Activated CD8-positive, alpha-beta memory T cell treated with anti-CD3 and anti-CD28 coated beads, Interleukin-2, amount 50 U/mL, for 24 hours (primary cell): ENCODE measurements at regions not wholly inside any gene's neighbourhood (a gene's known extent, or its start where the extent isn't known, plus 50 kb on each side); places are given as distances from the start of the nearest gene placed in this dataset.

ENCODE experiments used
- DNase-seq: peaks from one replicate; pipeline ENCODE4 v3.0.0-alpha.2; 2020; ENCODE audit errors: extremely low read depth

GRCh38 chr6:98136333-98136732 is 698.0 kb upstream of the POU3F2 start:
- DNase-seq = no peak

GRCh38 chr6:98137391-98137790 is 697.0 kb upstream of the POU3F2 start:
- no peak for DNase-seq

- no peak for DNase-seq
These were observed 691.5 kb upstream of the POU3F2 start for GRCh38 chr6:98142839-98143238.

- no peak for DNase-seq
These were observed 687.7 kb upstream of the POU3F2 start for GRCh38 chr6:98146656-98147055.

- DNase-seq = no peak
These were observed 677.8 kb upstream of the POU3F2 start for GRCh38 chr6:98156580-98156979.

- no peak for DNase-seq
These were observed 654.8 kb upstream of the POU3F2 start for GRCh38 chr6:98179606-98180005.

- no peak for DNase-seq
These were observed 634.3 kb upstream of the POU3F2 start for GRCh38 chr6:98200084-98200483.

GRCh38 chr6:98203170-98203806 is 631.1 kb upstream of the POU3F2 start:
- no peak for DNase-seq

- DNase-seq = no peak
These were observed 621.9 kb upstream of the POU3F2 start for GRCh38 chr6:98212468-98212867.

- DNase-seq = no peak
These were observed 618.8 kb upstream of the POU3F2 start for GRCh38 chr6:98215531-98215930.

- no peak for DNase-seq
These were observed 604.1 kb upstream of the POU3F2 start for GRCh38 chr6:98230250-98230649.

- no peak for DNase-seq
These were observed 595.3 kb upstream of the POU3F2 start for GRCh38 chr6:98239057-98239456.

GRCh38 chr6:98241630-98242029 is 592.7 kb upstream of the POU3F2 start:
- no peak for DNase-seq

GRCh38 chr6:98254624-98255023 is 579.8 kb upstream of the POU3F2 start:
- DNase-seq = no peak

- DNase-seq = no peak
These were observed 574.0 kb upstream of the POU3F2 start for GRCh38 chr6:98260382-98260781.

GRCh38 chr6:98272060-98272459 is 562.3 kb upstream of the POU3F2 start:
- DNase-seq = no peak

- DNase-seq = no peak
These were observed 559.7 kb upstream of the POU3F2 start for GRCh38 chr6:98274691-98275090.

- no peak for DNase-seq
These were observed 553.9 kb upstream of the POU3F2 start for GRCh38 chr6:98280492-98280891.

- DNase-seq = no peak
These were observed 547.8 kb upstream of the POU3F2 start for GRCh38 chr6:98286620-98287019.

- no peak for DNase-seq
These were observed 546.5 kb upstream of the POU3F2 start for GRCh38 chr6:98287876-98288275.

GRCh38 chr6:98292810-98293209 is 541.6 kb upstream of the POU3F2 start:
- DNase-seq = no peak

- DNase-seq = no peak
These were observed 538.7 kb upstream of the POU3F2 start for GRCh38 chr6:98295515-98296175.

GRCh38 chr6:98308564-98308963 is 525.8 kb upstream of the POU3F2 start:
- DNase-seq = no peak

GRCh38 chr6:98310443-98310842 is 523.9 kb upstream of the POU3F2 start:
- no peak for DNase-seq
